Gastrocnemius medialis (tissue), 4 donors: ENCODE measurements at regions not wholly inside any gene's neighbourhood (a gene's known extent, or its start where the extent isn't known, plus 50 kb on each side); places are given as distances from the start of the nearest gene placed in this dataset.

Source experiments
- CTCF ChIP-seq, 5 experiments: fragments of 450-650 bp in 3 of 5; fragments of 200-600 bp in 2 of 5; sonication (generic) in 2 of 5; IDR thresholded peaks in 4 of 5; conservative IDR thresholded peaks in 1 of 5; 1 replicate in 4 of 5; 2 replicates in 1 of 5; pipeline ENCODE4 v1.5.1; 2016 to 2019; ENCODE audit warnings: antibody characterized with exemption in 5 of 5, mild to moderate bottlenecking in 3 of 5, moderate library complexity in 3 of 5
- POLR2A ChIP-seq, 2 donors: fragments of 450-650 bp; IDR thresholded peaks; one replicate each; pipeline ENCODE4 v1.6.1; 2017; ENCODE audit warnings: antibody characterized with exemption in 2 of 2, mild to moderate bottlenecking in 2 of 2, moderate library complexity in 2 of 2

GRCh38 chr13:40120288-40120687 lies 464.8 kb downstream of the COG6 start:
- TF ChIP-seq CTCF (IDR thresholded peaks at IDR 0.05 in 4 of 5, conservative IDR thresholded peaks at IDR 0.05 in 1 of 5) (no peak), POLR2A (IDR thresholded peaks at IDR 0.05) (no peak)
